ENCODE measurements at regions not wholly inside any gene's neighbourhood (a gene's known extent, or its start where the extent isn't known, plus 50 kb on each side); places are given as distances from the start of the nearest gene placed in this dataset.

- no peaks in the 10 kb centered on the region for H3K27me3 ChIP-seq
- no peak for TF ChIP-seq EP300 (IDR thresholded peaks at IDR 0.05)
- TF ChIP-seq, protein P1, sequence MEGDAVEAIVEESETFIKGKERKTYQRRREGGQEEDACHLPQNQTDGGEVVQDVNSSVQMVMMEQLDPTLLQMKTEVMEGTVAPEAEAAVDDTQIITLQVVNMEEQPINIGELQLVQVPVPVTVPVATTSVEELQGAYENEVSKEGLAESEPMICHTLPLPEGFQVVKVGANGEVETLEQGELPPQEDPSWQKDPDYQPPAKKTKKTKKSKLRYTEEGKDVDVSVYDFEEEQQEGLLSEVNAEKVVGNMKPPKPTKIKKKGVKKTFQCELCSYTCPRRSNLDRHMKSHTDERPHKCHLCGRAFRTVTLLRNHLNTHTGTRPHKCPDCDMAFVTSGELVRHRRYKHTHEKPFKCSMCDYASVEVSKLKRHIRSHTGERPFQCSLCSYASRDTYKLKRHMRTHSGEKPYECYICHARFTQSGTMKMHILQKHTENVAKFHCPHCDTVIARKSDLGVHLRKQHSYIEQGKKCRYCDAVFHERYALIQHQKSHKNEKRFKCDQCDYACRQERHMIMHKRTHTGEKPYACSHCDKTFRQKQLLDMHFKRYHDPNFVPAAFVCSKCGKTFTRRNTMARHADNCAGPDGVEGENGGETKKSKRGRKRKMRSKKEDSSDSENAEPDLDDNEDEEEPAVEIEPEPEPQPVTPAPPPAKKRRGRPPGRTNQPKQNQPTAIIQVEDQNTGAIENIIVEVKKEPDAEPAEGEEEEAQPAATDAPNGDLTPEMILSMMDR (IDR thresholded peaks at IDR 0.05): no peak
- no peak for TF ChIP-seq POLR2A (IDR thresholded peaks at IDR 0.05)
- H3K27ac ChIP-seq: no peak overlapping the region
- WGBS, 2 donors: 95 to 97% methylated on average over 3 of the region's 3 CpGs
- DNase-seq (ENCODE audit: low spot score in 2 of 2): no peak
- peaks cover 0 to 7% (median 0%) of the 10 kb centered on the region in 4 donors for H3K4me1 ChIP-seq
- H3K36me3 ChIP-seq: no peaks in the 10 kb centered on the region
- no peaks in the 10 kb centered on the region for H3K9me3 ChIP-seq
- H3K4me3 ChIP-seq: no peak overlapping the region
Observed at GRCh38 chr1:69292833-69293232, 274.9 kb upstream of the LRRC7 start.

DNA sequence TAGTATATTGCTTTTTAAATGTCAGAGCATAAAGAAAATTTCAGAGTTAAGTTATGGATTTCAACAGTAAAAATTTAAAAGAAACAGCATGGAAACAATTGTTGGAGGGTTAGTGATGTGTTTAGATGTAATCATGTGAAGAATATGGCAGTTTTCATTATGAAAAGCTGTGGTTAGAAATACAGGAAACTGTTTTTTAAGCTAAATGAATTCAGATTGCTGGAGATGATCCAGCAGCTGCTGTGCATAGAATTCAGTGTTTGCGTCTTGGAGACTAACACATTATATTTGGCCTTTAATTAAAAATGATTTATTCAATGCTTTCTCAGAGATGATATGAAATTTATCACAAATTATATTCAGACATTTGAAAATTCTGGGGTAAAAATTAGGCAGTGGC is 273.6 kb upstream of the LRRC7 start:
- DNase-seq (ENCODE audit: low spot score in 2 of 2): no peak
- no peaks in the 10 kb centered on the region for H3K9me3 ChIP-seq
- peaks cover 0 to 7% (median 0%) of the 10 kb centered on the region in 4 donors for H3K4me1 ChIP-seq
- 48 to 49% methylated on average over 1 of the region's 1 CpG for WGBS, 2 donors
- no peak overlapping the region for H3K4me3 ChIP-seq
- no peak for TF ChIP-seq POLR2A (IDR thresholded peaks at IDR 0.05)
- TF ChIP-seq, protein P1 (IDR thresholded peaks at IDR 0.05): no peak
- no peak for TF ChIP-seq EP300 (IDR thresholded peaks at IDR 0.05)
- H3K27me3 ChIP-seq: no peaks in the 10 kb centered on the region
- H3K27ac ChIP-seq: no peak overlapping the region
- H3K36me3 ChIP-seq: no peaks in the 10 kb centered on the region

DNA sequence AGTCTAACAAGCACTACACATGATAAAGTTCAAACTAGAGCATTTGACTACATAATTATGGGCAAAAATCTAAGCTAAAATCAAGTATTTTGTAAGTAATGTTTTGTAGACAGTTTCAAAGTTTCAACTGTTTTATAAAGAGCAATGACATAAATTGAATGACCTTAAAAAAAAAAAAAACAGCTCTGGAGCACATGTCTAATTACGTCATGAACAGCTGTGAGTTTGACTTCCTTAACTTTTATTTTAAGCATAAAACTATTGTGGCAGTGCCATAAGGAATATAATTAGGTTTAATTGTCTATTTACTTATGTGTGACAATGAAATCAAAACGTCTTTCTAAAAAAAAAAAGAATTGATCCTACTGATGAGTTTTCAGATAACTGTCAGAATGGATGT is 272.5 kb upstream of the LRRC7 start:
- Histone ChIP-seq H3K36me3 (no peaks in the 10 kb centered on the region), H3K4me1 (peaks cover 0 to 7% (median 0%) of the 10 kb centered on the region in 4 donors), H3K4me3 (no peak overlapping the region), H3K9me3 (no peaks in the 10 kb centered on the region), H3K27ac (no peak overlapping the region), H3K27me3 (no peaks in the 10 kb centered on the region)
- 22 to 34% methylated on average over 2 of the region's 2 CpGs for WGBS, 2 donors
- no peak for DNase-seq (ENCODE audit: low spot score in 2 of 2)
- TF ChIP-seq POLR2A (IDR thresholded peaks at IDR 0.05) (no peak), EP300 (IDR thresholded peaks at IDR 0.05) (no peak)
- TF ChIP-seq, protein P1 (IDR thresholded peaks at IDR 0.05): no peak

- Histone ChIP-seq H3K4me1 (no peaks in the 10 kb centered on the region), H3K27ac (no peak overlapping the region), H3K36me3 (no peaks in the 10 kb centered on the region), H3K9me3 (no peaks in the 10 kb centered on the region), H3K27me3 (no peaks in the 10 kb centered on the region), H3K4me3 (no peak overlapping the region)
- DNase-seq (ENCODE audit: low spot score in 2 of 2): no peak
- TF ChIP-seq EP300 (IDR thresholded peaks at IDR 0.05) (no peak), POLR2A (IDR thresholded peaks at IDR 0.05) (no peak)
- TF ChIP-seq, protein P1 (IDR thresholded peaks at IDR 0.05): no peak
- WGBS, 2 donors: 50 to 60% methylated on average over 7 of the region's 7 CpGs
Observed at GRCh38 chr1:69305621-69306020, 262.1 kb upstream of the LRRC7 start.

- no peak overlapping the region for H3K27ac ChIP-seq
- no peak for DNase-seq (ENCODE audit: low spot score in 2 of 2)
- WGBS, 2 donors: 57 to 63% methylated on average over 17 to 18 of the region's 18 CpGs
- no peaks in the 10 kb centered on the region for H3K4me1 ChIP-seq
- peaks cover 0 to 24% (median 1%) of the 10 kb centered on the region in 4 donors for H3K9me3 ChIP-seq
- no peak for TF ChIP-seq EP300 (IDR thresholded peaks at IDR 0.05)
- TF ChIP-seq, protein P1 (IDR thresholded peaks at IDR 0.05): no peak
- no peak for TF ChIP-seq POLR2A (IDR thresholded peaks at IDR 0.05)
- no peaks in the 10 kb centered on the region for H3K36me3 ChIP-seq
- H3K27me3 ChIP-seq: no peaks in the 10 kb centered on the region
- no peak overlapping the region for H3K4me3 ChIP-seq
Observed at GRCh38 chr1:69312055-69312732, 255.5 kb upstream of the LRRC7 start.
